ENCODE measurements at regions not wholly inside any gene's neighbourhood (a gene's known extent, or its start where the extent isn't known, plus 50 kb on each side); places are given as distances from the start of the nearest gene placed in this dataset.

DNA sequence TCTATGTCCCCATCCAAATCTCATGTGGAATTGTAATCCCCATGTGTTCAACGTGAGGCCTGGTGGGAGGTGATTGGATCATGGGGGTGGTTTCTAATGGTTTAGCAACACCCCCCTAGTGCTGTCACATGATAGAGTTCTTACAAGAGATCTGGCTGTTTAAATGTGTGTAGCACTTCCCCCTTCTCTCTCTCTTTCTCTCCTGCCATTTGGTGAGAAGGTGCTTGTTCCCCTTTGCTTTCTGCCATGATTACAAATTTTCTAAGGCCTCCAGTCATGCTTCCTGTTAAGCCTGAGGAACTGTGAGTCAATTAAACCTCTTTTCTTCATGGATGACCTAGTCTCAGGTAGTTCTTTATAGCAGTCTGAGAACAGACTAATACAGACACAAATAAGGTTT is 165.4 kb downstream of the OGFRL1 start:
- TF ChIP-seq POLR2A (IDR thresholded peaks at IDR 0.05) = no peak
- TF ChIP-seq, protein P1, sequence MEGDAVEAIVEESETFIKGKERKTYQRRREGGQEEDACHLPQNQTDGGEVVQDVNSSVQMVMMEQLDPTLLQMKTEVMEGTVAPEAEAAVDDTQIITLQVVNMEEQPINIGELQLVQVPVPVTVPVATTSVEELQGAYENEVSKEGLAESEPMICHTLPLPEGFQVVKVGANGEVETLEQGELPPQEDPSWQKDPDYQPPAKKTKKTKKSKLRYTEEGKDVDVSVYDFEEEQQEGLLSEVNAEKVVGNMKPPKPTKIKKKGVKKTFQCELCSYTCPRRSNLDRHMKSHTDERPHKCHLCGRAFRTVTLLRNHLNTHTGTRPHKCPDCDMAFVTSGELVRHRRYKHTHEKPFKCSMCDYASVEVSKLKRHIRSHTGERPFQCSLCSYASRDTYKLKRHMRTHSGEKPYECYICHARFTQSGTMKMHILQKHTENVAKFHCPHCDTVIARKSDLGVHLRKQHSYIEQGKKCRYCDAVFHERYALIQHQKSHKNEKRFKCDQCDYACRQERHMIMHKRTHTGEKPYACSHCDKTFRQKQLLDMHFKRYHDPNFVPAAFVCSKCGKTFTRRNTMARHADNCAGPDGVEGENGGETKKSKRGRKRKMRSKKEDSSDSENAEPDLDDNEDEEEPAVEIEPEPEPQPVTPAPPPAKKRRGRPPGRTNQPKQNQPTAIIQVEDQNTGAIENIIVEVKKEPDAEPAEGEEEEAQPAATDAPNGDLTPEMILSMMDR (IDR thresholded peaks at IDR 0.05 in 4 of 5, conservative IDR thresholded peaks at IDR 0.05 in 1 of 5) = no peak
